ENCODE measurements at regions not wholly inside any gene's neighbourhood (a gene's known extent, or its start where the extent isn't known, plus 50 kb on each side); places are given as distances from the start of the nearest gene placed in this dataset.

GRCh38 chr19:42662712-42663111 is 68.0 kb upstream of the CEACAM8 start:
- DNase-seq (ENCODE audit: low read depth in 1 of 2, low spot score in 2 of 2) (no peak), FAIRE-seq (no peak)
- no peak overlapping the region for H3K14ac ChIP-seq (ENCODE audit: insufficient read length)
- H3K79me1 ChIP-seq (ENCODE audit: low read depth, low read length) = no peaks in the 10 kb centered on the region
- WGBS, 2 experiments (ENCODE audit: extremely low coverage in 1 of 2, insufficient coverage in 1 of 2, insufficient read length in 1 of 2, insufficient replicate concordance in 2 of 2, low coverage in 1 of 2, low lambda C conversion rate in 2 of 2, missing lambda C conversion rate in 1 of 2) = 25% methylated on average over 2 of the region's 2 CpGs; no CpG with 5 or more reads in 1 of the 2 experiments
- no peaks in the 10 kb centered on the region for H3K4me1 ChIP-seq (replicated peaks in 1 of 4; ENCODE audit: control insufficient read depth in 3 of 4, insufficient read depth in 4 of 4, low read length in 3 of 4)
- no peaks in the 10 kb centered on the region; a peak in 1 of 8 replicates for H3K36me3 ChIP-seq (ENCODE audit: control insufficient read depth in 2 of 4, insufficient read depth in 4 of 4, low read length in 3 of 4)
- H3K56ac ChIP-seq (replicated peaks; ENCODE audit: insufficient read length, low read depth, low read length) = no peak overlapping the region
- H3K79me2 ChIP-seq (ENCODE audit: control insufficient read depth in 1 of 2, insufficient read depth in 2 of 2, low read length in 2 of 2) = no peaks in the 10 kb centered on the region
- no peak overlapping the region for H3K4me2 ChIP-seq (ENCODE audit: insufficient read depth in 1 of 2, low read depth in 2 of 2, low read length in 2 of 2)
- no peak overlapping the region for H3K4ac ChIP-seq (replicated peaks; ENCODE audit: insufficient read length, low read depth, low read length)
- H3K23ac ChIP-seq (ENCODE audit: insufficient read length) = no peak overlapping the region
- no peak overlapping the region for H2BK12ac ChIP-seq (ENCODE audit: low read depth, low read length)
- no peak overlapping the region for H4K91ac ChIP-seq (replicated peaks; ENCODE audit: insufficient read length, low read length)
- no peaks in the 10 kb centered on the region for H3K27me3 ChIP-seq (replicated peaks in 1 of 4; ENCODE audit: control insufficient read depth in 3 of 4, extremely low read depth in 1 of 4, insufficient read depth in 3 of 4, low read length in 3 of 4)
- H3K27ac ChIP-seq (ENCODE audit: low read depth, low read length) = no peak overlapping the region
- H4K5ac ChIP-seq (ENCODE audit: insufficient read length, low read depth, low read length) = no peak overlapping the region
- H3K9ac ChIP-seq (replicated peaks in 1 of 4; ENCODE audit: extremely low read depth in 1 of 4, low read depth in 3 of 4, low read length in 3 of 4) = no peak overlapping the region
- no peak overlapping the region for H3K18ac ChIP-seq (ENCODE audit: extremely low read depth, low read length)
- no peak overlapping the region for H2BK120ac ChIP-seq (replicated peaks; ENCODE audit: low read depth, low read length)
- ChIA-PET POLR2A (ENCODE audit: partially characterized antibody) (no interaction called here), CTCF (ENCODE audit: partially characterized antibody) (no interaction called here)
- no peak overlapping the region for H2AK5ac ChIP-seq (ENCODE audit: low read depth, low read length)
- H3K23me2 ChIP-seq (ENCODE audit: low read depth, low read length) = no peaks in the 10 kb centered on the region
- no peaks in the 10 kb centered on the region for H4K20me1 ChIP-seq (replicated peaks in 1 of 2; ENCODE audit: control insufficient read depth in 1 of 2, insufficient read depth in 2 of 2, low read length in 2 of 2)
- H3K4me3 ChIP-seq (ENCODE audit: extremely low read depth in 1 of 4, insufficient read depth in 2 of 4, low read depth in 3 of 4, low read length in 4 of 4) = no peak overlapping the region
- no peak overlapping the region for H4K8ac ChIP-seq (ENCODE audit: extremely low read depth, insufficient read depth, low read length)
- peaks cover 46 to 59% of the 10 kb centered on the region in 2 experiments for H3K9me3 ChIP-seq (ENCODE audit: insufficient read depth in 2 of 2, low read depth in 1 of 2, low read length in 1 of 2)
- no peak overlapping the region for H2BK15ac ChIP-seq (ENCODE audit: low read length)
- no peak overlapping the region for H2BK5ac ChIP-seq (ENCODE audit: low read depth, low read length)
- no peak overlapping the region for H2AFZ ChIP-seq (ENCODE audit: low read length)
- H2BK20ac ChIP-seq (ENCODE audit: low read length) = no peak overlapping the region
- TF ChIP-seq CBX8 (IDR thresholded peaks at IDR 0.05; ENCODE audit: borderline replicate concordance, low read depth, low read length) (no peak), KDM1A (IDR thresholded peaks at IDR 0.05; ENCODE audit: borderline replicate concordance, low read length) (no peak), EP300 (IDR thresholded peaks at IDR 0.05; ENCODE audit: borderline replicate concordance in 1 of 2, low read depth in 2 of 2, low read length in 2 of 2) (no peak), ATF3 (IDR thresholded peaks at IDR 0.05; ENCODE audit: insufficient read depth, low read depth, low read length) (no peak), TCF12 (IDR thresholded peaks at IDR 0.05; ENCODE audit: low read depth, low read length) (no peak), SAP30 (IDR thresholded peaks at IDR 0.05; ENCODE audit: insufficient read depth, insufficient replicate concordance, low read length) (no peak), KDM5A (IDR thresholded peaks at IDR 0.05; ENCODE audit: low read length) (no peak), HDAC2 (IDR thresholded peaks at IDR 0.05; ENCODE audit: borderline replicate concordance in 1 of 2, low read depth in 2 of 2, low read length in 2 of 2) (no peak), NANOG (IDR thresholded peaks at IDR 0.05; ENCODE audit: insufficient read depth, low read depth, low read length, poor library complexity, severe bottlenecking) (no peak), TAF7 (optimal IDR thresholded peaks at IDR 0.05; ENCODE audit: borderline replicate concordance, low read depth, low read length) (no peak)
- TF ChIP-seq, protein P1, sequence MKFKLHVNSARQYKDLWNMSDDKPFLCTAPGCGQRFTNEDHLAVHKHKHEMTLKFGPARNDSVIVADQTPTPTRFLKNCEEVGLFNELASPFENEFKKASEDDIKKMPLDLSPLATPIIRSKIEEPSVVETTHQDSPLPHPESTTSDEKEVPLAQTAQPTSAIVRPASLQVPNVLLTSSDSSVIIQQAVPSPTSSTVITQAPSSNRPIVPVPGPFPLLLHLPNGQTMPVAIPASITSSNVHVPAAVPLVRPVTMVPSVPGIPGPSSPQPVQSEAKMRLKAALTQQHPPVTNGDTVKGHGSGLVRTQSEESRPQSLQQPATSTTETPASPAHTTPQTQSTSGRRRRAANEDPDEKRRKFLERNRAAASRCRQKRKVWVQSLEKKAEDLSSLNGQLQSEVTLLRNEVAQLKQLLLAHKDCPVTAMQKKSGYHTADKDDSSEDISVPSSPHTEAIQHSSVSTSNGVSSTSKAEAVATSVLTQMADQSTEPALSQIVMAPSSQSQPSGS (IDR thresholded peaks at IDR 0.05; ENCODE audit: low read length) = no peak
